NCI-H128 (cell line): ENCODE measurements at regions not wholly inside any gene's neighbourhood (a gene's known extent, or its start where the extent isn't known, plus 50 kb on each side); places are given as distances from the start of the nearest gene placed in this dataset.
A peak's percentile ranks its signal among the peaks of the same experiment; 100 is the strongest.

Experiments used
- DNase-seq: peaks from one replicate; lab custom pipeline; 2025; ENCODE audit not compliant: unreplicated experiment; lab: John Stamatoyannopoulos, UW

DNA sequence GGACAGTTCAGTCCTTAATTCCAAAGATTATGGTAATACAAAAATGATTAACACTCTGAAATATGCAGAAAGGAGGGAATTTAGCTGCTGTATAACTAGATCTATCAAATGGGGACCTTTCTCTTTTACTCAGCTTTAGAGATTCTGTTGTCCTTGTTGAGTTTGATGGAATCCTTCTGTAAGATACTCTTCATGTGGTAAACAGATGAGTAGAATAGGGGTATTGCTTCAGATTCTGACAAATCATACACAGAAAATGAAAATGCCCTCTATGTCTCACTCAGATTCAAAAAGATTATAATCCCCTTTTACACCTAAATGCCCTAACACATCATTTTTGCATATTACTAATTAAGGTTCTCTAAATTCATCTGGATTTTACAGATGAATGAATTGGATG lies 50.7 kb downstream of the ARHGAP35 start:
- DNase-seq, result no peak

DNA sequence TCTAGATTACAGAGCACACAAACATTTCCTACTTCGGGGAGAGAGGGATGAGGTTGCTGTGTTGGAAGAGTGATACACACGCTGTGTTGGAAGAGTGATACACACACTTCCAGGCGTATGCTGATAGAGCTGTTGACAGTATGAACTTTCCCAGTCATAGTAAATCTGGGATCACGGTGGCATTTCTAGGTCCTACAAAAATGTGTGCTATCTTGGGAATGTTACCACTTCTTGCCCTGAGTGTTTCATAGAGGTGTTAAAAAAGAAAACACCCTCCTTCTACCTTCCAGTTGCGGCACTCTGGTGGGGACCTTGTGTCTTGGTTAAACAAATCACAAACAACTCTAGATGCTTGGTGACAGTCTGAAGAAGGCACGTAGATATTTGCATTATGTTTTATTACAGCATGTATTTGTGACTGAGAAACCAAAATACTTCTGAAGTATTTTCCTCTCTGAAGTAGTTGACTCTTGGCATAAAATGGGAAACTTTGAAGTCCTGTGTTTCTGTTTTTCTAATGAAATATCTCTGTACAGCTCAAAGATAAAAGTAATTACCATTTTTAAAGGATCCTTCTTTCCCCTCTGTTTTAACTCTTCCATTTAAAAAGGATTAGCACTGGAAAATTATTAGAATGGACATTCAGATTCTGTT lies 52.5 kb downstream of the ARHGAP35 start:
- DNase-seq, result no peak

DNA sequence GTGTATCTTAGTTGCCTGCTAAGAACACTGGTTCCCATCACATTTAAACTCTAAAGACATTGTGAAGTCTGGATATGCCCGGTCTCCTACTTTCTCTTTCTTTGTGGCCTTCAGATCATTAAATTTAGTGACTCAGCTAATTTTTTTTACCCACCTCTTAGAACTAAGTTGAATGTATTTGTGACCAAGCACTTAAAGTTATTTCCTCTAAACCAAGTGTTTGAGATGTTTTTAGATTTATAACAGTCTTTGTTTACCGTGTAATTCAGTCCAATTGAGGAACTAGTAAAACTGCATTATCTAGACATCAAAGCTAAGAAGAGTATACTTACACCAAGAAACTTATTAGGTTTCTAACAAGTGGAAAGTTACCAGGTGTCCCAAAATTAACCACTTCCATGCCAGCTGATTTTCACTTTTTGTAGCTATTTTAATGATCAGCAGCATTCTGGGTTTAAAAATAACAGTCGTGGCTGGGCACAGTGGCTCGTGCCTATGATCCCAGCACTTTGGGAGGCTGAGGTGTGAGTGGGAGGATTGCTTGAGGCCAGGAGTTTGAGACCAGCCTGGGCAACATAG lies 53.1 kb downstream of the ARHGAP35 start:
- DNase-seq, result no peak

DNA sequence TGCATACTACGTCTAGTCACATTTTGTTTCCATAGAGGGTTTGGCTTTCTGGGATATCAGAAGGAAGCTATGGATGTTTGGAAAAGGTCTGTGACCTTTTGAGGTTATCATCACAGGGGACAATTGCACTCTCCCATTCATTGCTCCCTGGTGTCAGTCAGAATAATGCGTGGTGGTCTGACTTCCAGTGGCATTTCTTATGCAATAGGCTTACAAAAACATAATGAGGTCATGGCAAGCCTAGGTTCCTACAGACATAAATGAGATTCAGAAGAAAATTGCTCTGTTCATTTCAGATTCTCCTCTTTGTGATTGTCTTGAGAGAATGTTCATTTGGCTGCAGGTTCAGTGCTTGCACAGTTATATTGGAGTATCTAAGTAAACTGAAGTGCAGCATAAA lies 54.6 kb downstream of the ARHGAP35 start:
- DNase-seq, result no peak

DNA sequence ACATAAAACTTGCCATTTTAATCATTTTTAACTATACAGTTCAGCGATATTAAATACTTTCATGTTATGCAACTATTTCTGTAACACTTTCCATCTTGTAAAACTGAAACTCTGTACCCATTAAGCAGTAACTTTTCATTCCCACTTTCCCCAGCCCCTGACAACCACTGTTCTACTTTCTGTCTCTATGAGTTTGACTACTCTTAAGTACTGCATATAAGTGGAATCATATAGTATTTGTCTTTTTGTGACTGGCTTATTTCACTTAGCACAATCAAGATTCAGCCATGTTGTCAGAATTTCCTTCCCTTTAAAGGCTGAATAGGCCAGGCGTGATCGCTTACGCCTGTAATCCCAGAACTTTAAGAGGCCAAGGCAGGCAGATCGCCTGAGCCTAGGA lies 56.2 kb downstream of the ARHGAP35 start:
- no peak for DNase-seq

DNA sequence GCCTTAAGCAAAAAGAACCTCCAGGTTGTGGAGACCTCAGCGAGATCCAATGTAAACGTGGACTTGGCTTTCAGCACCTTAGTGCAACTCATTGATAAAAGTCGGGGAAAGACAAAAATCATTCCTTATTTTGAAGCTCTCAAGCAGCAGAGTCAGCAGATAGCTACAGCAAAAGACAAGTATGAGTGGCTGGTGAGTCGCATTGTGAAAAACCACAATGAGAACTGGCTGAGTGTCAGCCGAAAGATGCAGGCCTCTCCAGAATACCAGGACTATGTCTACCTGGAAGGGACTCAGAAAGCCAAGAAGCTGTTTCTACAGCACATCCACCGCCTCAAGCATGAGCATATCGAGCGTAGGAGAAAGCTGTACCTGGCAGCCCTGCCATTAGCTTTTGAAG lies 58.5 kb downstream of the ARHGAP35 start:
- DNase-seq, result no peak

DNA sequence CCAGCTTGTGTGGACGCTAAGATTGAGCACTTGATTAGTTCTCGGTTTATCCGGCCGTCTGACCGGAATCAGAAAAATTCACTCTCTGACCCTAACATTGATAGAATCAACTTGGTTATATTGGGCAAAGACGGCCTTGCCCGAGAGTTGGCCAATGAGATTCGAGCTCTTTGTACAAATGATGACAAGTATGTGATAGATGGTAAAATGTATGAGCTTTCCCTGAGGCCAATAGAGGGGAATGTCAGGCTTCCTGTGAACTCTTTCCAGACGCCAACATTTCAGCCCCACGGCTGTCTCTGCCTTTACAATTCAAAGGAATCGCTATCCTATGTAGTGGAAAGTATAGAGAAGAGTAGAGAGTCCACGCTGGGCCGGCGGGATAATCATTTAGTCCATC lies 59.6 kb downstream of the ARHGAP35 start:
- no peak for DNase-seq

DNA sequence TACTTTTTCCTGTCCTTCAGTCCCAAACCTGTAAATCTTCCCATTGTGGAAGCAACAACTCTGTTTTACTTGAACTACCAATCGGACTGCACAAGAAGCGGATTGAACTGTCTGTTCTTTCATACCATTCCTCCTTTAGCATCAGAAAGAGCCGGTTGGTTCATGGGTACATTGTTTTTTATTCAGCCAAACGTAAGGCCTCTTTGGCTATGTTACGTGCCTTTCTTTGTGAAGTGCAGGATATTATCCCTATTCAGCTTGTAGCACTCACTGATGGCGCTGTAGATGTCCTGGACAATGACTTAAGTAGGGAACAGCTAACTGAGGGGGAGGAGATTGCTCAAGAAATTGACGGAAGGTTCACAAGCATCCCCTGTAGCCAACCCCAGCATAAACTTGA lies 60.3 kb downstream of the ARHGAP35 start:
- DNase-seq, result no peak

DNA sequence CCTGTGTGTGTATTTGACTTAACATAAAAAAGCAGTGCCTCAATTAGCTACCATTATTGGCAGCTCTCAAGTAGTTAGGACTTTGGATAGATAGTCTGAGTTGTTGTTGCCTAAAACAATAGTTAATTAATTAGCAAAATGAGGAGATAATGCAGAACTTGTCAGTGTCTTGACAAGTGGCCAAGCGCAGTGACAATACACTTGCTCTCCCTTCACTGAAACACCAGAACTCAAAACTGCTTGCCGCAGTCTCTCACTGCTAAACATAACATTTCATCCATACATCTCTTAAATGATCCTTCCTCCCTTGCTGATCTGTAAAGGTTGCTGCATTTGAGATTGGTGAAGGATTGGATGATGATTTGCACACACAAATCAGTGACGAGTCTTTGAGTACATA lies 61.7 kb downstream of the ARHGAP35 start:
- DNase-seq, result no peak

DNA sequence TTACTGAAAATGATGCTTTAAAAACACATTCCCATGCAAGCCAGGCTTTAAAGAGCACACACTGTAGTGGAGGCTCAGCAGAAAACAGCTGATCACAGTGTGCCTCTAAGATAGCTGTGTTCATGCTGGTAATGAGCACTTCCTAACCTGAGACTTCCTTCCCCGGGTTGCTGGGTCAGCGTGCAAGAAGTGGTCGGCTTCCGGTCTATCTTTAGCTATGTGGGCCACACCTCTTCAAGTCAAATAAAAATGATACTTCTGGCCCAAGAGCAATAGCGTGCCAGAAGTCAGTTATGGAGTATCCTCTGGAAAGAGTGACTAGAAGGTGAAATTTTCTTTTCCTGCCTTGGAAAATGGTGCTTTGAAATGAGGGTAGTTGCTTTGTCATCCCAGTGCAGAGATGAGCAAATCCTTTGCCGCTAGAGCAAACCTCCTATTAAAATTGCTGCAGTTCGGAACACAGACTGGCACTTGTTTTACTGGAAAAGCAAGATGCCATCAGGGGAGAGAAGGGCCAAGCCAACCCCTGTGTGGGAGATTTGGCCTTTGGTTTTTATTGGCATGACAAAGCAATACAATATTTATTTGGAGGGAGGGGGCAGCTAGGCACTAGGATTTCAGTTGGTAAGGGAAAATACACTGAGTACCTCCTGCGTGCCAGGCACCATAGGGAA lies 64.2 kb downstream of the ARHGAP35 start:
- DNase-seq, result no peak

DNA sequence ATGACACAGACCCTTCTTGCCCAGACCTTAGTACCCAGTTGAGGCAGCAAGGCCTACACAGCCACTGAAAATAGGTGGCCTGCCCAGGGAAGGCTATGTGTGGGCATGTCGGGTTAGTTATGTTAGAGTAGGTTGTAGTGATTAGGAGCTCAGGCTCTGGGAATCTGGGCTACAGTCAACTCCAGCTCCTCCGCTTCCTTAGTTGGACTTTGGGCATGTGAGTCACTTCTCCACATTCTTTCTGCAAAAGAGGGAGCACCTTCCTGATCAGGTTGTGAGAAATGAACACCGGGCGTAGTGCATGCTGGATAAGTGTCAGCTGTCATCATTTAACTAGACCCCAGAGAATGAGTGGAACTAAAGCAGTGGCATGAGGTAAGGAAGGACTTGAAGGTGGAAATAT lies 64.8 kb downstream of the ARHGAP35 start:
- no peak for DNase-seq

DNA sequence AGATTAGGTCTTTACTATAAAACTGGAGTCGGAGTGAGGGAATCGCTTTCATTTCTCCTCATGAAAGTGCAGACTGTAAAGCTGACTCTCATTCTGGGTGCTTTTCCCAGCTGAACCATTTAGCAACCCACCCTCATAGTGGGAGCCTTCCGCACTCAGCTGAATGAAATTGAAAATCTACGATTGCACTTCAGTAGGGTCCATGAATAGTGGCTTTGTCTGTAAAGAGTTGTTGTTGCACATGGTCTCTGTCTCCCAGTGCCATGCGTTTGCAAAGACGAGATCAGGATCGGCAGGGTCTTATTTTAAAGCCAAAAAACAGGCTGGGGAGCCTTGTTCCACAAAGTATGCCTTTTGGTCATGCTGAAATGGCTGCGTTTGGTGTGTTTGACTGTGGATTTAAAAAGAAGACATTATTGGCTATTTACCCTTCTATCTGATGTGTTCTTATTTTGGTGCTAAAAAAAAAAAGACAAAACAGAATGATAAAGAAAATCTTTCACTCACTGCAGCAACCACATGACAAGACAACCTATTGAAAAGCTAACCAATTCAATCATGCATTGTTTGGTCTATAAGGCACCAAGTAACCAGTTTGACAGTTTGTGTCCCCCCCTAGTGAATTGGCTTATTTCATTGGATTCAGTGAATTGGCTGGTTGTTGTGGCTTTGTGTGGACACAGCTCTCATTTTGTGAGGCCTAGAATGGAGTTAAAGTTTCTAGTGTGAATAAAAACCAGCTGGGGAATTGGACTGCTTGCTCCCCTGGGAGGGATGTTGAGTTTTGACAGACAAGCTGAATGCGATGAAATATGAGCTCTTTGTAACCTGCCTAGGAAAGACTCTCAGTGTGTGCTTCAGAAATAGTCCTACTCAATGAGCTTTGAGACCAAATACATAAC lies 65.6 kb downstream of the ARHGAP35 start:
- peak; percentile 50 for DNase-seq

DNA sequence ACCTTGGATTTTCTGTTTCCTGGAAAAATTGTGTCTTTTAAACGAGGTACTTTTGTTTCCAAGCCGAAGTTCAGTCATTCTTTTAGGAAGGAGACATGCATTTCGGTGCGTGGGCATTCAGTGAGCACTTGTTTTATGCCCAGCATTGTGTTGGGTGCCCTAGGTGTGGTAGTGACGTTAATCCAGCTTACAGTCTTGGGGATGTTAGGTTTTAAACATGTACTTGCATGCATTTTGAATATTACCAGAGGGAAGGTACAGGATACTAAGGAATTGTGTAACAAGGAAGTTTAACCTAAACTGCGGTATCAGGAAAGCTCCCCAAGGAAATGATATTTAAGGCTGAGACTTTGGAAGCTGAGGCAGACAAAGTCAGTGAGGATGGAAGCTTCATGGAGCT lies 66.3 kb downstream of the ARHGAP35 start:
- no peak for DNase-seq

DNA sequence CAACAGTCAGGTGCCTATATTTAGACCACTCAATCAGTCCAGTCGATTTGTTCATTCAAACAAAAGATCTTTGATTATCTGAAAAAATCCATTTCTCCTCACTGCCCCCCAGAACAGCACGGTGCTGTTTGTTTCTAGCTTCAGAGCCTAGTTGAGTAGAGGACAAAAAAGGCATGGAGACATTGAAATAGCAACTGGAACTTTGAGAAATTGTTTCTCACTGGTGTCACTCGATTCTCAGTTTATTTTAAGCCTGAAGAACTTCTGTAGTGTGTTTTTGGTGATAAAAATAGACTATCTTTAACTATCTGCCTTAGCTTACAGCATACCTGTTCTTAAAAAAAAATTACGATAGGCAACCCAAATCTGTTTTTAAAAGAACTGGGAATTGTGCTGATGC lies 67.1 kb downstream of the ARHGAP35 start:
- no peak for DNase-seq

DNA sequence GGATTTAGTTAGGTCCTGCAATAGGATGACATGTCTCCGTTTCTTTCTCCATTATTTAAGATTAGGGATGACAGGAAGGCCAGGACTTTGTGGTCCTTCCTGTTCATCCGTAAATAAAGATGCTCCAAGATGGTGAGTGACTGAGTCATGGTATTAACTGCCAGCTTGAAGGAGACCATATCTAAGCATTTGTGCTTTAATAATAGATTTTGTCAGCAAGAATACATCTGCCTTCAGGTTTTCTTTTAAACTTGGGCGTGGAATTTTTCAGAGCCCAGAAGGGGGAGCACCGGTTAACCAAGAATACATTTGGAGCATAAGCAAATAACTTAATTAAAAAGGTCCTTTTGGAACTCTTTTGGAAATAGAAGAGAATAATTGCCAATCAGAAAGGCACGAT lies 68.2 kb downstream of the ARHGAP35 start:
- no peak for DNase-seq

DNA sequence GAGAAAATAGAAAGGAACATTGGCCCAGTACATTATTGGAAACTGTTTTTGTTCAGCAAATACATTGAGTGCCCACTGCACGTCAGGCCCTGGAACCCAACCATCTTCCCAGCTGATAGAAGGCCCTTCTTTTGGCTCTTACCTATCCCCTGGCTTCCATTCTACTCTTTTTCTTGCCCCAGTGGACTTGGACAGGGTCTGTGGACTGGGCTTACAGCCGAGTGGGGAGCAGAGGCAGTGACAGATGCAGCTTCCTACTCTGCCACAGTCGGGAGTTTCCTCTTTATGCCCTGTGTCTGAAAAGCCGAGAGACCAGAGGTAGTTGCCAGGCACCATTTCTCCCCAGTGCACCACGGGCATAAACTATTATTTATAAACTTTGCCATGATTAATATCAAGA lies 70.4 kb downstream of the ARHGAP35 start:
- DNase-seq, result no peak

DNA sequence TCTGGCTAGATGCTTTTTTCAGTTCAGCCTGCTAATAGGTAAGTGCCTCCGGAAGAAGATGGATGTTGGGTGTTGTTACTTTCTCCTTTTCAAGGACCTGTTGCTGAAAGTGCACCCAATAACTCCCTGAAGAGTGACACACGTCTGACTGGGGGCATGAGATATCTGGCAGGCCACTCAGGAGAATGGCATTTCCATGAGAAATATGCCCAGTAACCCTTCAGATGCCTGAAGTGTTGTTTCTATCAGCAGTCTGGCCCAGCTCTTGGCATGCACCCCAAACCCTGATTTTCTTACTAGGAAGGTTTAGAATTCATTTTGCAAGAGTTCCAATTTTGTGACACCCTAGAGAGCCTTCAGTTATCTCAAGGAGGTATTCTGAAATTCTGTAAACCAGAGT lies 71.5 kb downstream of the ARHGAP35 start:
- DNase-seq, result no peak

DNA sequence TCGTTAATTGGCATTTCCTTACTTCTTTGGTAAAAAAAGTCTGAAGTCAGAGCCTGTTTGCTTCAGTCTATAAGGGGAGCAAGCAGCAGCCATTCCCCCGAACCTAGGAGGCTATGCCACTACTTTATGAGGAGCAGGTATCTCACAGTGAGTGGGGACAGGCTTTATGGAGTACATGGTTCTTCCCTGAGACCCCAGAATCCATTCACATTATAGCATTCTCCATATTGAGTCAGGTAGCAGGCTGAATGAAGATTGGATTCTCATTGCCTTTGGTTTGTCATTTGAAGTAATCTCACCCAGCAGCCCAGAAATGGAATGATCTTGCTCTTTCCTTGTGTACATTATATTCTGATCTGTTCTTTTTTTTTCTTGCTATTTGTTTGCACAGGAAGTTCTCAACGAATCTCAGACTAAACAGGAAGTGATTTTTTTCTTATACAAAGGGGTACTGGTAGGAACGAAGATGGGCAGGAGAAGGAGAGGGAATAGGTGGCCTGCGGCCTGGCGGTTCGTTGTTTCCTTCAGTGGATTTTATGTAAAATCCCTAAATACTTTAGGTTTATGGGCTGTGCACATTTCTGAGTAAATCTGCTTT lies 74.4 kb downstream of the ARHGAP35 start:
- DNase-seq, result no peak

DNA sequence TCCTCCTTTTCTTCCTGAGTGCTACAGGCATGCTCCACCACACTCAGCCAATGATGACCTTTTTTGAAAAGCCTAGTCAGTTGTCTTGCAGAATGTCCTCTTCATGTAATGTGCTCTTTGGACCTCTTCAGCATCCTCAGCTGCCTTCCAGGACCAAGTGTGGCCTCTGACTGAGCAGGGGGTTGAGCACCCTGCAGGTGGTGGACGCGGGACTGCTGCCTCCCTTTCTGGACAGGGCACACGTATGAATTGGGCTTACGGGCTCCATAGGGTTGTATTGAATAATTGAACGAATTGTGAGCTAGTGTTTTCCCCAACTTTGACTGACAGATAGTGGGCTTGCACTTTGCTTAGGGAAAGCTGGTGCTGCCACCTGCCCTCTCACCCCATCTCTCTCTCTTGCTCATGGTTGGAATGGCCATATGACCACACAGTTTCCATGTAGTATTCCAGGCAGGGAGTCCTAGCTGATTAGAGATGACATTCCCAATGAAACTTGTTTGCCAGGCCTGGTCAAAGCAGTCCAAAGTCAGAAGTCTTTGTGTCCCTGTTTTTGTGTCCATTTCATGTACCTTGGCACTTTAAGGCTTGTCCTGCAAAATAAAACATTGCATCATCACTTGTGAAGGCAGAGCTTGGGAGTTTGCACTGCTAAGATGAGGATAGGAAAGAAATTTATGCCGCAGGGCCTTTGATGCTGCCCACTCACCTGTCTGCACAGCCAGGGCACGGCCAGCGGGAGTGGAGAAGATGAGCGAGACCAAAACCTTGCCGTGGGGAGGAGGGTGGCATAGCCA lies 76.3 kb upstream of the NPAS1 start:
- no peak for DNase-seq

DNA sequence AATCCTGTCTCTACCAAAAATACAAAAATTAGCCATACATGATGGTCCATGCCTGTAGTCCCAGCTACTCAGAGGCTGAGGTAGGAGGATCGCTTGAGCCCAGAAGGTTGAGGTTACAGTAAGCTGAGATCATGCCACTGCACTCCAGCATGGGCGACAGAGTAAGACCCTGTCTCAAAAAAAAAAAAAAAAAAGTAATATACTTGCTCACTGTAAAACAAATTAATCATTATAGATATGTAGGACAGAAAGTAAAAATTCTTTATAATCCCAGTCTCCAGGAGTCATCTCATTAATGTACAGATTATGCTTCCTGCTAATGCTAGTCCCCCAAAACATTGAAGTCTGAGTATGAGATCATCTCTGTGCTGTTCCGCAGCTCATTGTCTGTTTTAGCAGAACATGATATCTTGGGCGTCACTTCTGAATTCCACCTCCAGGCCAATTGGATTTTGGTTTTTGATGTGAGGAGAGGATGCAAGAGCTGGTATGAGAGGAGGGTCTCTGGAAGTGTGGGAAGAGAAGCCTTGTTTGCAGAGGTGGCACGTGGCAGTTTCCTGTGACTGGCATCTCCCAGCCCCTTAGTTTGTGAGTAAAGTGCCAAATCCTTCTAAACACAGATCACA lies 75.4 kb upstream of the NPAS1 start:
- no peak for DNase-seq
